ENCODE measurements at regions not wholly inside any gene's neighbourhood (a gene's known extent, or its start where the extent isn't known, plus 50 kb on each side); places are given as distances from the start of the nearest gene placed in this dataset.

- POLR2A ChIA-PET: no interaction called here
- no peak for TF ChIP-seq CTCF (IDR thresholded peaks at IDR 0.05; ENCODE audit: insufficient read depth, low read depth, low read length)
- no peak overlapping the region for H3K4me3 ChIP-seq (ENCODE audit: low read depth, low read length)
- no peaks in the 10 kb centered on the region for H3K36me3 ChIP-seq (ENCODE audit: control insufficient read depth, insufficient read depth, low read length)
- no peak for DNase-seq (ENCODE audit: low read depth)
- no peaks in the 10 kb centered on the region for H3K27me3 ChIP-seq (ENCODE audit: control insufficient read depth, insufficient read depth, low read length)
- CTCF ChIA-PET: interaction anchor here (0.8 kb wide), 2 partner anchors 17 to 32 kb away, joined by 3 read pairs; no protein-coding TSS in a partner anchor
Measured at GRCh38 chr2:181311837-181312236, 145.3 kb upstream of the ITGA4 start.

GRCh38 chr2:181312515-181312927 is 144.7 kb upstream of the ITGA4 start:
- DNase-seq (ENCODE audit: low read depth): no peak
- H3K36me3 ChIP-seq (ENCODE audit: control insufficient read depth, insufficient read depth, low read length): no peaks in the 10 kb centered on the region
- TF ChIP-seq CTCF (IDR thresholded peaks at IDR 0.05; ENCODE audit: insufficient read depth, low read depth, low read length): no peak
- CTCF ChIA-PET: interaction anchor here (0.8 kb wide), 1 partner anchor 17 kb away, joined by 3 read pairs; no protein-coding TSS in a partner anchor
- H3K4me3 ChIP-seq (ENCODE audit: low read depth, low read length): no peak overlapping the region
- POLR2A ChIA-PET: no interaction called here
- H3K27me3 ChIP-seq (ENCODE audit: control insufficient read depth, insufficient read depth, low read length): no peaks in the 10 kb centered on the region

- TF ChIP-seq CTCF (IDR thresholded peaks at IDR 0.05; ENCODE audit: insufficient read depth, low read depth, low read length): no peak
- Histone ChIP-seq H3K36me3 (ENCODE audit: control insufficient read depth, insufficient read depth, low read length) (no peaks in the 10 kb centered on the region), H3K27me3 (ENCODE audit: control insufficient read depth, insufficient read depth, low read length) (no peaks in the 10 kb centered on the region), H3K4me3 (ENCODE audit: low read depth, low read length) (no peak overlapping the region)
- ChIA-PET CTCF (no interaction called here), POLR2A (no interaction called here)
- no peak for DNase-seq (ENCODE audit: low read depth)
Measured at GRCh38 chr2:181313845-181314244, 143.3 kb upstream of the ITGA4 start.

- CTCF ChIA-PET: no interaction called here
- Histone ChIP-seq H3K4me3 (ENCODE audit: low read depth, low read length) (no peak overlapping the region), H3K27me3 (ENCODE audit: control insufficient read depth, insufficient read depth, low read length) (no peaks in the 10 kb centered on the region), H3K36me3 (ENCODE audit: control insufficient read depth, insufficient read depth, low read length) (no peaks in the 10 kb centered on the region)
- POLR2A ChIA-PET: no interaction called here
- no peak for TF ChIP-seq CTCF (IDR thresholded peaks at IDR 0.05; ENCODE audit: insufficient read depth, low read depth, low read length)
- no peak for DNase-seq (ENCODE audit: low read depth)
Measured at GRCh38 chr2:181314551-181314950, 142.6 kb upstream of the ITGA4 start.

- no peak for DNase-seq (ENCODE audit: low read depth)
- POLR2A ChIA-PET: no interaction called here
- CTCF ChIA-PET: interaction anchor here (1.4 kb wide), 1 partner anchor 9 kb away, joined by 4 read pairs; no protein-coding TSS in a partner anchor
- no peak for TF ChIP-seq CTCF (IDR thresholded peaks at IDR 0.05; ENCODE audit: insufficient read depth, low read depth, low read length)
- H3K36me3 ChIP-seq (ENCODE audit: control insufficient read depth, insufficient read depth, low read length): no peaks in the 10 kb centered on the region
- H3K27me3 ChIP-seq (ENCODE audit: control insufficient read depth, insufficient read depth, low read length): no peaks in the 10 kb centered on the region
- H3K4me3 ChIP-seq (ENCODE audit: low read depth, low read length): no peak overlapping the region
Measured at GRCh38 chr2:181317511-181317910, 139.7 kb upstream of the ITGA4 start.
